RWPE2 (cell line): ENCODE measurements at regions not wholly inside any gene's neighbourhood (a gene's known extent, or its start where the extent isn't known, plus 50 kb on each side); places are given as distances from the start of the nearest gene placed in this dataset.

Source experiments
- ATAC-seq: fragments of 200-7000 bp; cut with Tn5 transposase; 3 replicates; pipeline ENCODE4 v1.9.1; 2021; ENCODE audit warnings: low read depth
- DNase-seq: peaks from one replicate; pipeline ENCODE4 v3.0.0-alpha.2; 2020; ENCODE audit warnings: low spot score
- H3K27ac ChIP-seq: fragments of 450-650 bp; 2 replicates; pipeline ENCODE4 v1.5.1; 2017; ENCODE audit warnings: mild to moderate bottlenecking; ENCODE audit not compliant: poor library complexity, severe bottlenecking
- H3K27me3 ChIP-seq: fragments of 250-450 bp; sonication (Bioruptor Pico); 2 replicates; pipeline ENCODE4 v1.5.1; 2021; ENCODE audit warnings: mild to moderate bottlenecking, moderate library complexity; ENCODE audit not compliant: insufficient read depth, poor library complexity, severe bottlenecking
- H3K36me3 ChIP-seq: fragments of 250-450 bp; sonication (Bioruptor Pico); 2 replicates; pipeline ENCODE4 v1.5.1; 2020; ENCODE audit warnings: low read depth, mild to moderate bottlenecking, moderate library complexity
- H3K4me1 ChIP-seq: fragments of 250-450 bp; sonication (Bioruptor Pico); 2 replicates; pipeline ENCODE4 v1.5.1; 2021; ENCODE audit warnings: mild to moderate bottlenecking, moderate library complexity; ENCODE audit not compliant: insufficient read depth, poor library complexity, severe bottlenecking
- H3K4me3 ChIP-seq: fragments of 250-450 bp; sonication (Bioruptor Pico); 2 replicates; pipeline ENCODE4 v1.5.1; 2021; ENCODE audit warnings: mild to moderate bottlenecking, moderate library complexity; ENCODE audit not compliant: severe bottlenecking
- H3K9me3 ChIP-seq: fragments of 250-450 bp; sonication (Bioruptor Pico); 2 replicates; pipeline ENCODE4 v1.5.1; 2021; ENCODE audit warnings: mild to moderate bottlenecking, moderate library complexity; ENCODE audit not compliant: severe bottlenecking
- CTCF ChIP-seq: fragments of 450-650 bp; IDR thresholded peaks from one replicate; pipeline ENCODE4 v1.5.1; 2017; ENCODE audit warnings: mild to moderate bottlenecking, moderate library complexity; ENCODE audit not compliant: poor library complexity, severe bottlenecking

- H3K9me3 ChIP-seq: no peaks in the 10 kb centered on the region
- no peaks in the 10 kb centered on the region for H3K36me3 ChIP-seq
- no peak overlapping the region for H3K4me3 ChIP-seq
- DNase-seq (no peak), ATAC-seq (no peak)
- no peak for TF ChIP-seq CTCF
- peaks cover 21% of the 10 kb centered on the region for H3K4me1 ChIP-seq
- no peak overlapping the region for H3K27ac ChIP-seq
- H3K27me3 ChIP-seq: no peaks in the 10 kb centered on the region
These were observed 391.7 kb downstream of the ZEB2 start for GRCh38 chr2:144128130-144128746.

GRCh38 chr2:144127693-144128092 is 392.2 kb downstream of the ZEB2 start:
- no peak for TF ChIP-seq CTCF
- no peaks in the 10 kb centered on the region for H3K9me3 ChIP-seq
- no peak overlapping the region for H3K27ac ChIP-seq
- no peak overlapping the region for H3K4me3 ChIP-seq
- ATAC-seq: no peak
- H3K4me1 ChIP-seq: peaks cover 21% of the 10 kb centered on the region
- H3K36me3 ChIP-seq: no peaks in the 10 kb centered on the region
- no peak for DNase-seq
- no peaks in the 10 kb centered on the region for H3K27me3 ChIP-seq

GRCh38 chr2:144126302-144126701 is 393.6 kb downstream of the ZEB2 start:
- no peak for DNase-seq
- H3K27me3 ChIP-seq: no peaks in the 10 kb centered on the region
- TF ChIP-seq CTCF: no peak
- H3K36me3 ChIP-seq: no peaks in the 10 kb centered on the region
- H3K27ac ChIP-seq: no peak overlapping the region
- ATAC-seq: no peak
- H3K4me3 ChIP-seq: no peak overlapping the region
- no peaks in the 10 kb centered on the region for H3K9me3 ChIP-seq
- H3K4me1 ChIP-seq: peaks cover 7% of the 10 kb centered on the region

DNA sequence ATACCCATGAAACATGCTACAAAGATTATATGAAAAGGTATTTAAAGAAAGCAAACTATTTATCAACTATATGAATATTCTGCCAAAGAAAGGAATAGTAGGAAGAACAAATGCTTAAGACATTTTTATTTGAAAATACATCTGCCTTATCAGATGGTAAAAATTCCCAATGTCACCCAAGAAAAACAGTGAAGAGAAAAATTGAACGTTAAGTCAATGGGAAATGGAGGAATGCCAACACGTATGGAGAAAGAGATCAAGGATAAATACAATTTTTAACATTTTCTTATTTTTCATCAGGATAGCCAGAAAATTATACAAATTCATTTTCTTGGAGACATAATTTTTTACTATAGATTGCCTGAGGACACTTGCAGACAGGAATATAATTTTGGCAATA is 394.2 kb downstream of the ZEB2 start:
- Histone ChIP-seq H3K27ac (no peak overlapping the region), H3K9me3 (no peaks in the 10 kb centered on the region), H3K4me3 (no peak overlapping the region), H3K4me1 (peaks cover 2% of the 10 kb centered on the region), H3K27me3 (no peaks in the 10 kb centered on the region), H3K36me3 (no peaks in the 10 kb centered on the region)
- no peak for DNase-seq
- no peak for TF ChIP-seq CTCF
- ATAC-seq: no peak

- Histone ChIP-seq H3K36me3 (no peaks in the 10 kb centered on the region), H3K27me3 (no peaks in the 10 kb centered on the region), H3K9me3 (no peaks in the 10 kb centered on the region), H3K27ac (no peak overlapping the region), H3K4me3 (no peak overlapping the region), H3K4me1 (no peaks in the 10 kb centered on the region)
- ATAC-seq (no peak), DNase-seq (no peak)
- TF ChIP-seq CTCF: no peak
These were observed 395.0 kb downstream of the ZEB2 start for GRCh38 chr2:144124882-144125281.
